Activated CD4-positive, alpha-beta T cell treated with anti-CD3 and anti-CD28 coated beads, Interleukin-2, amount 50 U/mL, for 4 hours (primary cell): ENCODE measurements at regions not wholly inside any gene's neighbourhood (a gene's known extent, or its start where the extent isn't known, plus 50 kb on each side); places are given as distances from the start of the nearest gene placed in this dataset.

ENCODE experiments used
- DNase-seq, 2 experiments: peaks; one replicate each; pipeline ENCODE4 v3.0.0-alpha.2; 2020

DNA sequence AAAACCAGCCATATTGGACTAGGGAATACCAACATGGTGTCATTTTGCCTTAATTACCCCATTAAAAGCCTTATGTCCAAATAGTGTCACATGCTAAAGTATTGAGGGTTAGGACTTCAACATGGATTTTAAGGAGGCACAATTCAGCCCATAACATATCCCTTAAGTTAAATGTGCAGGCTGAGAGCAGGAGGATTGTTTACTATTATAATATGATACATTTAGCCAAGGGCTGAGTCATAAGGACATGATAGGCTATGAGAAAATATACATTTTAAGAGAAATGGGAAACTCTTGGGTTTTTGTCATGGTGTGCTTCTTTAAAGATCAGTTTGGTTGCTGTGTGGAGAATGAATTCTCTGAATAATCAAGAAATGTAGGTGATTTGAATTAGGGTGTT lies 136.8 kb downstream of the RDH14 start:
- no peak for DNase-seq

DNA sequence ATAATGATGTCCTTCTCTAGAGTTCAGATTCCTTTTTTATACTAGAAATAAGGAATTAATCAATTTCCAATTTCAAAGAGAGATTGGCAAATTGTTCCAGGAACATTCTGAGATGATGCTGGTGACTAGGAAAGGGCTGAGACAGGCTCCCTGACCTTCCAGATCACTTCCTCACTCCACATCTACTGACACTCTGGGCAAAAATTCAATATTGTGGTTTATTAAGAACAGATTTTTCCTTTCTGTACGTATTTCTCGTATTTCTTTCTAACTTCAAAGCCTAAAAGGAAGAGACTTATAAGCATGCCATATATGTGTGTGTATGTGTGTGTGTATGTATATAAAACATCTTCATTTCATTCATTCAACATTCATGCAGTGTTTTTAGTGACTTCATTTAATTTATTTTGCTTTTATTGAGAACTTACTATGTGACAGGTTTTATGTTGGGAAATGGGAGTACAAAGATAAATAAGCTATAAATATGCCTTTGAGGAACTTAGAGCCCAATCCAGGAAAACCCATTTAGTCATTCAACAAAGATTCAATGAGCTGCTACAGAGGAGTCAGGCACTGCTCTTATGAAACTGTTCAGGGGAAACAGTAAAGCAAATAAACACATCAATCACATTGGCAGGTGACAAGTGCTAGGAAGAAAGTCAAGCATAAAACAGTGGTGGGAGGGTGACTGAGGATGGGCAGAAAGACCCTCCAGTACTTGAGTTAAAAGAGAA lies 137.9 kb downstream of the RDH14 start:
- no peak for DNase-seq

DNA sequence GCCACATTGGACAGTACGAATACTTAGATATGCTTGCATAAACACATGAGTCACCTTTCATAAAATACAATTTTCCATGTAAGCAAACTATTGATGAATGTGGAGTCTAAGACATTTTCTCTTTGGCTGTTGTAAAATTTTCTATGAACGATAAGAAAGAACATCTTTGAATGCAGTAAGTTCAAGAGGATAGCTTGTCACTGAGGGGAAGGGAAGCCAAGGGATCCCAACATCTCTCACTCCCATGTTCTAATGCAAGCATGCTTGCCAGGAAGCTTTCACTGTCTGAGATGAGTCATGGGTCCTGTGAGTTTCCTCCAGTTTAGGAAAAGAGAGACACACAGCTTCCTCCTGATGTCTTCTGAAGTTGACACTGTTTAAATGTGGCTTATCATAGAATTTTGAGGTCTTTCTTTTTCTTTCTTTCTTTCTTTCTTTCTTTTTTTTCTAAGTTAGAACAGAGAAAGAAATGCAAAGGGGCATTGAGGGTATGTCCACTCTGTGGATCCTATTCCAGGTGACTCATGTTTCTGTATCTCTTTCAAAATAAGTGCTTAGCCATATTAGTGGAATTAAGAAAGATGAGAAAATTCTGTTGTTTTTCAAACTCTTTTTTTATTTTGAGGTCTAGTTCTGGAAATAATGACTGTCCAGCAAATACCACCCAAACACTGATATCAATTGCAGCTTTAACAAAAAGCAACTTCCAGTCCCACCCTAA lies 146.6 kb downstream of the RDH14 start:
- no peak for DNase-seq

DNA sequence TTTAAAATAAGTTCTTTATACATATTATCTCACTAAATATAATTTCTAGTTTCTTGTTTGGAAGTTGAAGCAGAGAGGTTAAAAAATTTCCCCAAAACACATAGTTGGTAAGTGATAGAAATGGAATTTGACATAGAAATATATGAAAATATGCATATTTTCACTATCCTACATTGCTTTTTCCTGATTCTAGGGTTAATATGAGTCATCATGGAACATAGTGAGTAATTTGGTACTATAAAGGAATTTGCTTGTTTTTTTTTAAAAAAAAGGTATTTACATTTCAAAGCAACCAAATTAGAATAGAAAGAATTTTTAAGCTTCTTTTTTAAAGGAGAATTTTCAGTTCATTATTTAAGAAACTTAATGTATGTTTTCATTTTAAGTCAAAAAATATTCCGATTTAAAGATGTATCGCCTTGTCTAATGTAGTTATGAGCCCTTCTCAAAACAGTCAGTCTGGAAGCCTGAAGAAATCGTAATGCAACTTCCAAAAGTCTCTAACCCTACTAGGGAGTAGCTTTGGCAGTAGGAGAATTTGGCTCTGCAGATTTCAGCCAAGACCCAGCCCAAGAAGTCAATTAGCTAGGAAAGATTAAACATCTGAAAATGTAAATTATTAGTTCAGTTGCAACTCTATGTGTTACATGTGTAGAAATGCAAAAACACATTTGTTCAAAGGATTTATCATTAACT lies 147.3 kb downstream of the RDH14 start:
- DNase-seq, result no peak

DNA sequence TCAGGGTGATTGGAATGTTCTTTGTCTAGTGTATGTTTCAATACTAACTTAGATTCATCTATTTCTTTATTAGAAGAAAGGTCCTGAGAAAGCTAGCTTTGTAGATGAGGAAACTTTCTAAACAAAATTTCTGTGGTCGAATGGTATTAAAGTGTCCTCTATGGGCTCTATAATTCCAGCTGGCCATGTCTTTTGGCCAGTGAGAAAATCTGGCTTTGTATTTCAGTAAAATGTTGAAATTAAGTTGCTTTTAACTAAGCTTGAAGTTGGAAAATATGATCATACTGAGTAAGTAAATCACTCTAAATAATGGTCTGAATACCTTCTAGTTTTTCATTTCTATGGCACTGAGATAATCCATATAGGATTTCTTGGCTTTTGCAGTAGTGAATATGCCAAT lies 148.8 kb downstream of the RDH14 start:
- DNase-seq, result no peak

DNA sequence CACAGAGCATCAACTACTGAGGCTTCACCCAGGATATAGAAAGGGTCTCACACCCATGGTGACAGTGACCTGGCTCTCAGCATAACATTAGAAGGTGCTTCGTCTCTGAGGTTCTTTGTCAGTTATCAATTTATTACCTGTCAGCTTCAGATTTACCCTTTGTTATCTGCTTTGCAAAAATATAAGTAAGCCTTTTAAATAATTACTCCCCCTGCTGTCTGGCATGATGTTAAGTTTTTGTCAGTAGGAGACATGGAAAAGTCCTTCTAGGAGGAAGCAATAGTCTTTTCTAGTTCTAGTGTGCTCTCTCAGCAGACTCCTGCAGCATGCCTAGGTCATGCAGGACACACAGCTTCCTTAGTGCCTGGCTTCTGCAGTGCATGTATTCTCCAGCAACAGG lies 149.9 kb downstream of the RDH14 start:
- no peak for DNase-seq

DNA sequence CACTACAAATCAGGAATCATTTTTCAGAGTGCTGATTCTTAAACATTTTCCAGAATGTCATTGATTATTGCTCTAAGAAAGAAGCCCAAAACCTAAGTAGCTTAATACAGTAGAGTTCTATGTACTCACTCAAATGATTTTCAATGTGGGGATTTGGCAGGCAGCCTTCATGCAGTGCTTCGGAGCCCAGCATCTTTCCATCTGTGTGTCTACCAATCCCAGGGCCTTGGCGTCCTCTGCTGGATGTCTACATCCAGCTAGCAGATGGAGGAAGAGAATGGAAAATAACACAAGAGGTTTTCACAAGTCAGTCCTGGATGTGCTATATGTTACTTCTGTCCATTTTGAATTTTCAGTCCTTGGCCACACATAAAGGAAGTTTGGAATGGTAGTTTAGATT lies 151.8 kb downstream of the RDH14 start:
- DNase-seq, result no peak

DNA sequence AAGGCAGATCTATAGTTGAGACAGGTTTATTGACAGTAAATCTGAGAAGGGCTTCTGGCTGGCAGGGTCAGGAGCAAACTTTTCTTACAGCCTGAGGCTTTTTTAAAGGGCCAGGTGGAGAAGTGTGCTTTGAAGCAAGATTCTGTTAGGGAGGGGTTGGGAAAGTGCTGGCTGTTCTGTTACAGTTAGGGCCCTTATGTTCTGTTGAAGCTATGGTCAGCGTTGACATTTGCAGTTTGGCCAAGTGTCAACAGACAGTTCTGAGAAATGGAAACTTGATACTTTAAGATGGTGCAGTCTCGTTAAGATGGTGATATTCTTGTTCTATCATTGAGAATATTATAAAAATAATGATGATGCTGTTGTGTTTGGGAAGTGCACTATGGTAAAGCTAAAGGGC lies 154.2 kb downstream of the RDH14 start:
- no peak for DNase-seq

DNA sequence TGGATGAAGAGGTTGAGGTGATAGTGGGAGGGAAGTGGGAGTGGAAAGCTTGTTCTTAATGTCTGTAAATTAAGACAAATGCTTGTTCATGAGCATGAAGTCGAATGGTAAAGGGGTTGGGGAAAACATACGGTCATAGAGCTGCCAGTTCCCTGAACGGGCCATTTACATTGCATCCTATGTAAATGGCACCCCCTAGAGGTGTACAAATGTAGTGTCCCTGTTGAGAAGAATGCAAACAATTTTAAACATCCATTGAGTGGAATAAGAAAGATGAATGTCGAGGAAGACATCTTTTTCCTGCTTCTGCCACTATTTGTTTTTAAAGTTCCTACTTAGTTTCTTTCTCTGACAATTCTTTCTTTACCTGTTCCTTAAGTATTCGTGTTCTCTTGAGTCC lies 155.7 kb downstream of the RDH14 start:
- no peak for DNase-seq

DNA sequence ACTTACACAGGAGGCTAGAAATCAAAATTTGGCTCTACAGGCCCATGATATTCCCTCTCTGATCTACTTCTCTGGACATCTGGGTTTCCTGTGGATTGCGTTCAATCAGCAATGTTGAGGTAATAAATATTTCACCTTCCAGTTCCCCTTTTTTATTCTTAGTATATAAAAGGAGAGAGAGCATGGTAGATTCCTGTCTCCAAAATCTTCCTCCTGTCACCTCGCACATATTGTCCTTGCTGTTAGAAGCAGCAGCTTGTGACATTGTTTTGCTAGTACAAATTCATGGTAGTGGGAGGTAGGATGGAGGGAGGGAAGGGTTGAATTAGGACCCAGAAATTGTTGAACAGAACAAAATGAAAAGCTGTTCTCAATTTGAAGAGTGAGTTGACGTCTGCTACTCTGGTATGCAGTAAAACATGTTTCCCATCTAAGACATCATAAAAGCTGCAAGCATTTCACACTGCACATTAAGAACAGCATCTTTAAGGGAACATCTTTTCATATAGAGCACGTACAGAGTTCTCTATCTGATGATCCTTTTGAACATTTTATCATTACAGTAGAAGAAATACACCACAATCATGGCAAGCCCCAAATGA lies 156.4 kb downstream of the RDH14 start:
- no peak for DNase-seq

DNA sequence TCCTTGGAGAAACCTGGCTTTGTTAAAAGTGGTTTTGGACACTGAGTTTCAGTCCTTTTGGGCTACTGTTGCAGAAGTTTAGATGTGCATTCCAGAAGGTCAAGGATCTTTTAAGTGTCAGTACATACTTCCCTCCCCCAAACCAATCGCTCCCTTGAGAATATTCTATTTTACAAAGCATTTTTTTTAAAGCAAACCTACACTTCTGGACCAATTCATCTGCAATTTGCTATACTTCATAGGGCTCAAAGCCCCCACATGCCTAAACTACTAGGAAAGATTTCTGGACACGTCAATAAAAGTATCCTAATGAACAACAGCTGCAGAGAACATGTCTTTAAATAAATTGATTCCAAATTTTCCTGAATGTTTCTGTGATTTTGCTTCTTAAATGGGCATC lies 157.6 kb downstream of the RDH14 start:
- DNase-seq, result no peak

DNA sequence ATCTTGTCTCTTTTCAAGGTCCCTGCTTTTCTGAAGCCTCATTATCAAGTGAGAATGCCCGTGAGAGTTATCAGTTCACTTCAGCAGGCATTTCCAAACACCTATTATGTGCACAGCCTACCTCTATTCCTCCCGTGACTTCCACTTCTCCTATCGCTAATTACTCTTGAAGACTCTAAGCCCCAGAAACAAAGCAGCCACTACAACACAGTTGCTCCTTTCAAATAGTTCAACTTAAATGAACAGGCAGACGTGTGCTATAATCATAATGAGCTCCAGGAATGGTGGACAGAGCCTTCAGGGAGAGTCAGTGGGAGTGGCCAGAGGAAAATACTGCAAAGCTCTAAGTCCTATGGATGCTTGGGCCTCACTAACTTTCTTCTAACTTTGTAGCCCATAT lies 159.0 kb downstream of the RDH14 start:
- DNase-seq, result no peak

DNA sequence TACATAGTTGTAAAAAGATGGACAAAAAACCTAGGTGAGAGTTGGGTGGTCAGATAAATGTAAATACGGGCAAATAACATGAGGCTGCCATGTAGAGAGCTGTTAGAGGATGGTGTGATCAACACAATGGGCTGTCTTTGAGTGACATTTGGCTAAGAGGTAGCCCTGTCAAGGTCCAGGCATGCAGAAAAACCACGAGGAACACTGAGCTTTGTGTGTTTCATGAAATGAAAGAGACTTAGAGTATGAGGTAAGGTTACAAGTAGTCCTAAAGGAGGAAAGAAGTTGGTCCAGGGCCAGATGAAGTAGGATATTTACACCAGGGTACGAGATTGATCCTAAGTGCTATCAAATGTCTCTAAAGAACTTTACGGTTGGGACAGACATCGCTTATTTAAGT lies 160.9 kb downstream of the RDH14 start:
- DNase-seq, result no peak

DNA sequence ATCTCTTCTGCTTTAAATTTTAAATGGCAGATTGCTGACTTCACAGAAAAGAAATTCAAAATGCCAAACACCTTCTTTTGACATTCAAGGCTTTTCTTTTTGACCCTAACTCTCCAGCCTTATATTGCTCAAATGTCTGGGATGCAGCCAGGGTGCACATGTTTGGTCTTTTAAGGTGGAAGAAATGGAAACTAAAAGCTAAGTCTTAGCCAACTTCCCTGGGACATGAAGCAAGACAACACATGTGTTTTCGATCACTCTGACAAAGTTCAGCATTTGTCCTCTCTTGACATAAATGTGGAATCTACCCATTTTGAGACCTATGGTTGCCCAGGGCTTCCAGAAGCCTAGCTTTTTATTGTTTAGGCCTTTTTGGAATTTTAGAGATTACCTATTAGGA lies 161.6 kb downstream of the RDH14 start:
- DNase-seq, result no peak

DNA sequence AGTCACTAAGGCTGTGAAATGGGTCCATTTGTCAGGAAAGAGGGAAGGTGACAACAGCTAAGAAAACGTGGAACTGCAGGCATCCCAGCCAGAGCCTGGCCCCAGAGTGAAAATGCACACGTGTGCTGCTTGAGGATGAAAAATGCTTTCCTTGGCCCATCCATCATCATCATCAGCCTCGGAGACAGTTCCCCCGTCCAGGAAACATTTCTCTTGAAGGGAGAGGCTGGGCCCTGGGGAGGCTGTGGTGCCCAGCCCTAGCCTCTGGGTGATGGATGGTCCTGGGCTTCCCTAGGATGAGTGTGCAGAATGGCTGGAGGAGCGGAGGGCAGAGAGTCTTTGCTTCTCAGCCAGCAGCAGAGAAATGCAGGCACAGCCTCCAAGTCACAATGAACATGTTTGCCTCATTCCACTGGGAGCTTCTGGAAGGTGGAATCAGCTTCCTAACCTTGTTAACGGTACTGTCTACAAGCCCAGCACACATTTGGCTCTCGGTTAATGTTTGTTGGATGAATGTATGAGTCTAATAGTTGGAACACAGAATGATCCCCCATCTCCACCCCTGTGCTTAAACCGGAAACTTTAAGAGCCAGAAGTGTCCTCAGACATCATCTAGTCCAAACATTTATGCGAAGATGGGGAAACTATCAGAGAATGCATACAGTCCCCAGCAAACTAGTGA lies 164.0 kb downstream of the RDH14 start:
- no peak for DNase-seq

DNA sequence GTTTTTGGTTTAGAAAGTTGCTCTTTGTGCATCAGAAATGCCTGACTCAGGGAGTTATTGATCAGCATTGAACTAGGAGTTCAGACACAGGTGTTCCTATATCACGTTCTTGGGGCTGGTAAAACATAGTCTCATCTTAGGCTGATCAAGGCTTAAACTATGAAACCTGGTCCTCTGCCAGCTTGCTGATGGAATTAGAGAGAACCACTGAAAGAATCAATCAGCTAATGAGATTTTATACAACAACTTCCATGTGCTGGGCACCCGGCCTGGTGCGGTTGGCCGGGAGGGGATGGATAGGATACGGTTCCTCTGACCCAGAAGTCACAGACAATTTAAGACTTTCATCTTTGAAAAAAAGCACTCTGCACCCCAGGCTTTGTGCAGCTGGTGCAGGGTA lies 164.9 kb downstream of the RDH14 start:
- DNase-seq, result no peak

DNA sequence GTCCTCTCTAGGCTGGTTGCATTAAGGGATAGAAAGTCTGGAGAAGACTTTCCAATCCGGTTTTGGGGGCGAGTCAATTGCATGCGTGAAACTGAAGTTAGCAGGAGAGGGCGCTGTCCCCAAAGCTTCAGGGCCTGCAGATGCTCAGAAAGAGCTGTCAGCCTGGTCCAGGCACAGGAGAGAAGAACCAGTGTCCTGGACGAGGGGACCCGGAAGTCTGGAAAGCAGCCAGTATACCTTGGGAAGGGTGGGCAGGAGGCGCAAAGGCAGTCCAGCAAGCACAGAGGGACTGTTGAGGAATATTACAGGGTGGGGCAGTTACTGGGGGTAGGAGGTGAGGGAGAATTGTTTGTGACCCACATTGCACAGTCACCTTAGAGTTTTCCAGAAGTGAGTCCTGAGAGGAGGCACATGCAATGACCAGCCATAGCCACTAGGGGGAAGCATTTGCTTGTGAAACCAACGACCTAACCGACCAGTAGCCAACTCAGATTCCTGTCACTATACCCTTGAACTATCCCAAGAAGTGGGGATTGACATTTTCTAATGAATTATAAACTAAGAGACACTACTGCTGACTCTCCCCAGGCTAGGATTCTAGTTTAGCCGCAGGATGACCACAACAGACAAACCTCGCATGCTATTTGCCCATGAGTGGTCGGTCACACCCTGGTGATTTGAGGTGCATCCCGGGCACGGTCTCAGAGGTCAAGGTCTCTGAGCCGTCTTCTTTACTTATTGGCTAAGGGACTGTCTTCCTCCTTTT lies 172.8 kb downstream of the RDH14 start:
- DNase-seq, result peak; percentile 47 to 50

DNA sequence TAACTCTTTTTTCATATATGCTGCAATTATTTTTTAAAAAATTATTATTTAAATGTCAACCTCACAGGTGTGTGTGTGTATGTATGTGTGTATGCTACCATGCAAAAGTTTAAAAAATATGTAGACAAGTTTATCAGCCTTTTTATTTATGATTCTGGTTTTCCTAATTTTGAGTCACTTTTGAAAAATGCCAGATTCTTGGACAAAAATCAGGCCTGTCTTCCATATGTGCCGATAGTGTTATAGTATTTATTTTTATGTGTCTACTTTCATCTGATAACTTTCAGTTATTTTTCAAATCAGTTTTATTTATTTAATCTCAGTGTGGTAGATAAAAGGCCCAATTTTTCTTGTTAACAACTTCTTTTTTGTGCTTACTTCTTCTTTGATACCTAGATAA lies 176.2 kb downstream of the RDH14 start:
- no peak for DNase-seq

DNA sequence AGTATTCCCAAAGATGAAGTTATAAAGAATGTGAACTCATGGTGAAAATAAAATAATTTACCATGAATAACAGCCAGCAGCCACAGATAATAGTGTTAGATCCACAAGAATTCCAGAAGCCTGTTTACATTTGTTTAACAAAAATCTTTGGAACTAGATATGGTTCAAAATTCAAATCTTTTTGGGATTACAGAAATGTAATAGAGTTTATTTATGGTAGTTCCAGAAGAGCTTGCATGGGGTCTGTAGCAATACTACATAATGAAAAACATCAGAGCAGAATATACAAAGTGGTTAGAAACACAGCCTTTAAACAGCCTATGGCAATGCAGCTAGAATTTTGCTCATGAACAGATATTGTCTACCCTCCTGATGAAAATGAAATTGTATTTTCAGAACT lies 179.1 kb downstream of the RDH14 start:
- no peak for DNase-seq

DNA sequence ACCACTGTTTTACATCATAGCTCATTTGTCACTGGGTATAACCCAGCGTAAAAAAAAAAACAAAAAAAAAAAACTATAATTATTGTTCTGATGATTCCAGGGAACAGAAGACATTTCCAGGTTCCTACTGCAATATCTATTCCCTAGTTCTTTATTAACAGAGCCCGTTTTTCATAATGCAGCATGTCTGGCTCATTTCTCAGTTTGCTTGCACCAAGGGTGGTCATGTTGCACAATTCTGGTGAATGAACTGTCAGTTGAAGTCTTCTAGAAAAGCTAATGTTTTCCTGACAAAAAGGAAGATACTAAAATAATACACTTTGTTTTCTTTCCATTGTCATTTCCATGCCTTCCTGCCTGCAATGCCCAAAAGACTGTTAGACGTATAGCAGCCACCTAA lies 180.1 kb downstream of the RDH14 start:
- DNase-seq, result no peak

DNA sequence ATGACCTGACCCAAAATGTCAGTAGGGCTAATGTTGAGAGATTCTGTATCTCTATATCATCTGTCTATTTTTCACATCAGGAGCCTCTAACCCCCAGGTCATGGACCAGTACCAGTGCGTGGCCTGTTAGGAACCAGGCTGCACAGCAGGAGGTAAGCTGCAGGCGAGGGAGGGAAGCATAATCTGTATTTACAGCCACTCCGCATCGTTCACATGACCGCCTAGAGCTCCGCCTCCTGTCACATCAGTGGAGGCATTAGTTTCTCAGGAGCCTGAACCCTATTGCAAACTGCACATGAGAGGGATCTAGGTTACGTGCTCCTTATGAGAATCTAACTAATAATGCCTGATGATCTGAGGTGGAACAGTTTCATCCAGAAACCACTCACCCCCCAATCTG lies 180.6 kb downstream of the RDH14 start:
- no peak for DNase-seq

DNA sequence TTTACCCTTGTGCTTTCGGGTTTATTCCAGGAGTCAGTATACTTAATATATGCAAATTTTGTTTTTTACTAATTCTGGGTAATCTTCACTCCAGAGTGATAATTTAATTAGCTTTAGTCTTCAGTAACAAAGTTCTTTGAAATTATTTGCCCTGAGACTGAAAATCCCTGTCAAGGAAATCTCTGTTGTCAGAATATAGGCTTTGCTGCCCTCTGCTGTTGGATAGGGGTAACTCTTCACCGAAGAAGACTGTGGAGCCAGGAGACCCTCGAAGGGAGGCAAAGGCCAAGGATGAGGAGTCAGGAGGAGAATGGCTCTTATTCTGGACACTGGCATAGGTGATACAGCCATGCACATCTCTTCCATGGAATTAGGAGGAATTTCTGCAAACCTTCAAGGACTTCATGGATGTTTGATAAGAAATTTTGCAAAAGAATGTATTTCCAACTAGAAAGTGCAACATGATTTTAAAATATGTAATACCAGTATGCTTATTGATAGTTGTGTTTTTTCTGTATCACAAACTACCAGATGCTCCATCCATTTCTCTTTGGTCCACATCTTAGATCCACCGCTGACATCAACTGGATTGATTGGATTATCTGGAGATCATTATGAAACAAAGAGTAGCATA lies 182.3 kb downstream of the RDH14 start:
- DNase-seq, result no peak
